HK-2 (cell line): ENCODE measurements at regions not wholly inside any gene's neighbourhood (a gene's known extent, or its start where the extent isn't known, plus 50 kb on each side); places are given as distances from the start of the nearest gene placed in this dataset.
"Not testable (repeated sequence)": the region's sequence is repeated elsewhere in the genome, so short reads cannot be mapped to it uniquely, and the experiment has no call there.

ENCODE experiments used
- DNase-seq: peaks from one replicate; pipeline ENCODE4 v3.0.0-alpha.2; 2018; ENCODE audit not compliant: unreplicated experiment

DNA sequence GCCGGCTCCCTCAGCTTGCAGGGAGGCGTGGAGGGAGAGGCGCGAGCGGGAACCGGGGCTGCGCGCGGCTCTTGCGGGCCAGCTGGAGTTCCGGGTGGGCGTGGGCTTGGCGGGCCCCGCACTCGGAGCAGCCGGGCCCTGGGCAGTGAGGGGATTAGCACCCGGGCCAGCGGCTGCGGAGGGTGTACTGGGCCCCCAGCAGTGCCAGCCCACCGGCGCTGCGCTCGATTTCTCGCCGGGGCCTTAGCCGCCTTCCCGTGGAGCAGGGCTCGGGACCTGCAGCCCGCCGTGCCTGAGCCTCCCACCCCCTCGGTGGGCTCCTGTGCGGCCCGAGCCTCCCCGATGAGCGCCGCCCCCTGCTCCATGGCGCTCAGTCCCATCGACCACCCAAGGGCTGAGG is 588.9 kb upstream of the SLC35B3 start:
- not testable (repeated sequence) for DNase-seq

DNA sequence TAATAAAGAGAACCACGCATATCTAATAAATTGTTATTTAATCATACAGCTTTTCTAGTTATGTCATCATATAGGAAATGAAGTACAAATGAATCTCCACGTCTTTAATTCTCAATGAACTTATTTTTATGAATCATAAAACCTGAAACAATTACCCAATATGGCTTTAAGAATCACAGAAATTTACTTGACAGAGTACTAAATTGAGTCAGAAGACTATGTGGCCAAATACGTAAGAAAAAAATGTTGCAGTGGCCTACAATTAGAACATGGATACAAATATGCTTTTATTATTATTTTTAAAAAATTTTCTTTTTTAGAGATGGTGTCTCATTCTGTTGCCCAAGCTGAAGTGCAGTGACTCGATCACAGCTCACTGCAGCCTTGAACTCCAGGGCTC is 584.7 kb upstream of the SLC35B3 start:
- DNase-seq, result no peak

DNA sequence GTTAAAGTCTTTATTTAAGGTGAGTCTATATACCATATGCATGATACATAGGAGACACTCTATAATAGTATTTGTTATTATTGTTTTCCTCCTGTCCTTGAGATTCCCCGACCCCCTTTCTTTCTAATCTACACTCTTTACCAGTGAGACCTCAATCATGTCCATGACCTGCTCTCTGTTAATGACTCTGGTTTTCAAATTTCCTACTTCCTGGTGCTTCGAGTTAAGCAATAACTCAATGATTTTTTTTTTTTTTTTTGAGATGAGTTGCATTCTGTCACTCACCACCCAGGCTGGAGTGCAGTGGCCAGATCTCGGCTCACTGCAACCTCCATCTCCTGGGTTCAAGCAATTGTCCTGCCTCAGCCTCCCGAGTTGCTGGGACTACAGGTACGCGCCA is 574.6 kb upstream of the SLC35B3 start:
- DNase-seq, result no peak

- no peak for DNase-seq
Observed at GRCh38 chr6:9007027-9007426, 571.7 kb upstream of the SLC35B3 start.

DNA sequence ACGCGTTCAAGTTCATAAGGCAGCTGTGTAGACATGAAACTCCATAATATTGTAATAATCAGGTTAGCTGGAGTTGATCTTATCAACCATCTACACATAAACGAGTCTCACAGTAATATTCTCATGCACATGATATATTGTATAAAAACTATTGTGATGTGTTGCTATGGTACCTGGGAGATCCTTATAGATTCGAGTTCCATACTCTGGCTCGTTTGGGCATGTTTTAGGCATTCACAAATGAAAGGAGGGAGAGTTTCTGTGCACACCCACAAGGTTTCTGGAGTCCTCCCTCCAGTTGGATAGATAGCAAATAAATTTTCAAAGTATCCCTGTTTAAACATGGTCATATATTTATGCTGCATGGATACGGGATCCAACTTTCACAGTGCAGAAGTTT is 567.5 kb upstream of the SLC35B3 start:
- DNase-seq, result no peak

DNA sequence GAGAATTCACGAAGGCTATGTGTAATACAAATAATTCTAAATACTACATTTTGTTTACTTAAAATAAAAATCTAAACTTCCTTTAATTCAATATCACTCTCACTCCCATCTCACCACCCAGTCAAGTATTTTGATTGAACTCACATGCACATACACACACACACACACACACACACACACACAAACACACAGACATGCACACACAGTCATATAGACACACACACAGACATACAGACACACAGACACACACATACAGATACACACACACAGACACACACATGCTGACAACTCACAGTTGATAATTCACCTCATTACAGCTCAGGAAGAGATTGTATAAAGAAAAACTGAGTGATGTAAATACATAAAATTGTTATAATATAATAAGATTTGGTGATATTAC is 559.8 kb upstream of the SLC35B3 start:
- no peak for DNase-seq

DNA sequence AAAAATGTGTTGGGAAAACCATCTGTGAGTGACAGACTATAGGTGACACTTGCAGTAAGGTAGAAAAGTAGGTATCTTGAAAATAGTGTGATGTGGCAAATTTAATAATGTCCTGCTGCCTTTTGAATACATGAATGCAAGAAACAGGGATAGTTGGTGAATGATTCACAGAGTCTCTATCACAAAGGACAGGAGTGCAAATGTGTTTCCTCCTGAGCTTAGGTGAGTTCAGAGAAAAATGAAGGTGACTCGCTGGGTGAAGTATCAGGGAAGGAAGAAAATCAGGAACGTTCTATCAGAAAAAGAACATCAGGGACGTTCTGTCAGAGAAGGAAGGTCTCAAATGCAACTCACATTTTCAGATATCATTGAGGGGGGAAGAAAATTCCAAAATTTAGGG is 557.8 kb upstream of the SLC35B3 start:
- no peak for DNase-seq

DNA sequence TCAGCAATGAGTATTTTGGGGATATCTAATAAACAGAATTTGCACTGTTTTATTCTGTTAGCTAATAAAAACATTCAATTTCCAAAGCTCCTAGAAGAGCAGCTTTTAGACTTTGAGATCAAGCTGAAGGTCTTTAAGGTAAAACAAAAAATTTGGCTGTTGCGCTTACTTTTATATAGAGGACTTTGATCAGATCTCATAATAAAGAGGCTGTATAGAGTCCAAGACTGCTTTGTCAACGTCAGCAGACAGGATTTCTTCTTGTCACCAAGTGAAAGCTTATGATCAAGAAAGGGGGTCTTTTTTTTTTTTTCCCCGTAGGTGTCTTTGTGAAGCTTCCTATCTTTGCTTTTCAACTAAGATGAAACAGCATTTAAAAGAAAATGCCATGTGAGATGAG is 556.5 kb upstream of the SLC35B3 start:
- DNase-seq, result no peak

GRCh38 chr6:8990075-8990474 is 554.7 kb upstream of the SLC35B3 start:
- DNase-seq, result no peak

GRCh38 chr6:8983202-8983688 is 547.9 kb upstream of the SLC35B3 start:
- peak; percentile 67 for DNase-seq

- no peak for DNase-seq
Observed at GRCh38 chr6:8982668-8983067, 547.3 kb upstream of the SLC35B3 start.

GRCh38 chr6:8973395-8973794 is 538.0 kb upstream of the SLC35B3 start:
- no peak for DNase-seq

- DNase-seq, result no peak
Observed at GRCh38 chr6:8969747-8970146, 534.4 kb upstream of the SLC35B3 start.

- no peak for DNase-seq
Observed at GRCh38 chr6:8958894-8959511, 523.7 kb upstream of the SLC35B3 start.

GRCh38 chr6:8953310-8953709 is 518.0 kb upstream of the SLC35B3 start:
- no peak for DNase-seq

GRCh38 chr6:8948733-8949132 is 513.4 kb upstream of the SLC35B3 start:
- no peak for DNase-seq

DNA sequence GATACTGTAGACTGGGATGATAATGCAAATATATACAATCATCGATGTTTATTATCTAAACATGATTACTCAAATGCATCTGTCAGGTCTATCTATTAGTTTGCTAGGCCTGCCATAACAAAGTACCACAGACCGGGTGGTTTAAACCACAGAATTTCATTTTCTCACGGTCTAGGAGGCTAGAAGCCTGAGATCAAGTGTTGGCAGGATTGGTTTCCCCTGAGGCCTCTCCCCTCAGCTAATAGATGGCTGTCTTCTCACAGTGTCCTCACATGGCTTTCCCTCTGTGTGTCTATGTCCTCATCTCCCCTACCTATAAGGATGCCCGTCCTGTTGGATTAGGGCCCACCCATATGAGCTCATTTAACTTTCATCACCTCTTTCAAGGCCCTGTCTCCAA is 512.6 kb upstream of the SLC35B3 start:
- DNase-seq, result no peak

- no peak for DNase-seq
Observed at GRCh38 chr6:8944548-8944947, 509.2 kb upstream of the SLC35B3 start.

DNA sequence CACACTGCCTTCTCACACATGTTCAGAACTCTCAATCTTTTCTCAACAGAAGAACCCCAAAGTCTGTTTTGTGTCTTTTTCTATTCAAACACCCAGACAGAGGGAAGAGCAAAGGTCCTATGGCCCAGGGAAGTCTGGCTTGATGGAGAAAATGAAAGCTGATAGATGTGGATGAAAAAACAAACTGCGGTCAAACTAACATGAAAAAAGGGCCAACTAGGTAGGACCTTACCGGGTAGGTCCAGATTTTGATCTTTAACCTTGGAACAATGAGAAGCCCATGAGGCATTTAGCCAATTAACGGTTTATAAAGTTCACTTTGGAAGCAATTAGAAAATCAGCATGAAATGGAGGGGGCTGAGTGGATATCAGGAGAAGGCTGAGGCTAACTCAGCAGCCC is 507.7 kb upstream of the SLC35B3 start:
- DNase-seq, result no peak

DNA sequence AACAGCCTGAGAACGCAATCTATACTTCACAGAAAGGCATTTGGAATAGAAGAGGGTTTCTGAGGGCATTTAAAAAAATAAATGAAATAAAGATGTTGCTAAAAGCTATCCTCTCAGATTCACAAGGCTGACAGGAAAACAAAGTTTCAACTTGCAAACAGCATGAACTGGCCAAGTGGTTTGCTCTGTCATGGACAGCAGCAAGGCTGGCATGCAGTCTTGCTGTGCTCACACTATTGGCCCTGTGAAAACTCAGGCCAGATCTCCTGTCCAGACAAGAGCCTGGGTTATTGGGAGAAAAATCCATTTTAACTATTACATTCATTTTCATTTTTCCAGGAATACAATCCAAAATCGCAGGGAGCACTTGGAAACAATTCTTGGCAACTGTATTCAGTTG is 506.2 kb upstream of the SLC35B3 start:
- DNase-seq, result no peak

- DNase-seq, result no peak
Observed at GRCh38 chr6:8940356-8940755, 505.0 kb upstream of the SLC35B3 start.

DNA sequence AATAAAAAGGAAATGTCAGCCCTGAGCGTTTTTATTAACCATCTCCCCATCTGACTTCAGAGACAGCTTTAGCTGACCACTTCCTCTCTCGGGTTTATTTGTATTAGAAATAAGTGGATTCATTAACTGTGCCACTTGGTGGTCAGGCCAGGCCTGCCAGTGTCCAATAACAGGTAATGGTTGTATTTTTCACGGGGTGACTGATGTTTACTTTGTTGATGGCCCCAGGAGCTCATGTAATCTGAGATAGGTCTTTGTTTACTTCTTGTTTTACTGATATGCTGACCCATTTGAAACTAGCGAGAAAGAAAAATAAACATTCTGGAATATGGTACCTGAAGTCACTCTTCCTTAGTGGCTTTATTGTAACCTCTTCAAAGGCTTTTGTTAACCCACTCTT is 504.3 kb upstream of the SLC35B3 start:
- DNase-seq, result no peak

- no peak for DNase-seq
Observed at GRCh38 chr6:8934318-8934717, 499.0 kb upstream of the SLC35B3 start.

DNA sequence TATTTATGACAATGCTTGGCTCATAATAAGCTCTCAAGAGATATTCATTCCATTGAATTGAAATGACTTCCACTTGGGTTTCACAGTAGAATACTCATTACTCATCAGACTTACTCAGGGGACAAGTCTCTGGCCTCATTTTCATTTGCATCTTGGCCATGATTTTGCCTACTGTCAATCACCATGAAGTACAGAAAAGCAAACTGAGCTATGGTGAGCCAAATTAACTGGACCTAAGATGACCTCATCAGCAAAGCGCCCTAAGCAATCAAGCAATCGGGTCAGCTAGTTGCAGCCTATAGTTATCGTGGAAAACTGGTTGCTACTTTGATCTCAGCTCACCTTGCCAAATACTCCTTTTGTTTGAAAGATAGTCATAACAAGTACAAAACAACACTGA is 494.7 kb upstream of the SLC35B3 start:
- DNase-seq, result no peak
